GM10266 (cell line): ENCODE measurements at regions not wholly inside any gene's neighbourhood (a gene's known extent, or its start where the extent isn't known, plus 50 kb on each side); places are given as distances from the start of the nearest gene placed in this dataset.
A peak's percentile ranks its signal among the peaks of the same experiment; 100 is the strongest.
"Not testable (repeated sequence)": the region's sequence is repeated elsewhere in the genome, so short reads cannot be mapped to it uniquely, and the experiment has no call there.

Source experiments
- DNase-seq: peaks from one replicate; pipeline ENCODE4 v3.0.0; 2012; ENCODE audit errors: extremely low spot score
- CTCF ChIP-seq: IDR thresholded peaks from 2 replicates; pipeline ENCODE4 v1.5.1; 2012; ENCODE audit warnings: mild to moderate bottlenecking, low read depth; ENCODE audit not compliant: control insufficient read depth, insufficient read depth; ENCODE audit errors: missing control alignments

DNA sequence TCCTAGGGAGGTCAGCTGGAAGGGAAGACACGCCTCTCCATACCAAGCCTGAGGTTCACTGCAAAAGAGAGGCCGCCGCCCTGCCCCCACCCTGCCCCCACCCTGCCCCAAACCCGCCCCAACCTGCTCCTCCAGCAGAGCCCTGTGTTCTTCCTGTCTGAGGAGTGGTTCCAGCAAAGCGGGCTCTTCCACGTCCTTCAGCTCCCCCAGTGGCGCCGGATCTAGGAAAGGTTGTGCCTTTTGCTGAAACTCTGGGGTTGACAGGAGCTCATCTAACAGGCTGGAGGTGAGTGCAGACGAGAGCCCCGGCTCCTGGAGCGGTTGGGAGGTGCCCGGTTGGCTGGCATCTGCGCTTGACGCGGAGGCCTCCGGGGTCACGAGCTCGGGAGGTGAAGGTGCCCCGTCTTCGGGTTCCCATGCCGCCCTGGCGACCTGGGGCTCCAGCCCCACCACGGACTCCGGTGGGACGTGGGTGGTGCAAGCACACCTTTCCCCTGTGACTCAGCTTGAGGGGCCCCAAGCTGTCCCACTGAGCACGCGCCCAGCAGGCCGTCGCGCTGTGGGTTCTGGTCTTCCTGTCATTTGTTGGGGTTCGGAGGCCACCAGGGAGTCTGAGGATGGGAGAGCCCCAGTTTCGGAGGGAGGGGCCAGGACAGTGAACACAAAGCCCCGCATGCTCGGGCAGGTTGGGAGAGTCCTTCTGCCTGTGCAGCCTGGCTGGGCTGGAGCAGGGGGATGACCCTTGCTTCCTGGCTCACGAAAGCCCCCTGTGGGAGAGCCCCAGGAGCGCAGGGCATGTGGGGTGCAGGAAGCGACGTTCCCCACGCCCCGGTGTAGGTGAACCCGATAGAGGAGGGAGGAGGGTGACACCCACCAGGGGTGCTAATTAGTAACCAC is 1467.1 kb downstream of the FOXD4L5 start:
- peak; percentile 53 for DNase-seq
- peak; percentile 21 for TF ChIP-seq CTCF

DNA sequence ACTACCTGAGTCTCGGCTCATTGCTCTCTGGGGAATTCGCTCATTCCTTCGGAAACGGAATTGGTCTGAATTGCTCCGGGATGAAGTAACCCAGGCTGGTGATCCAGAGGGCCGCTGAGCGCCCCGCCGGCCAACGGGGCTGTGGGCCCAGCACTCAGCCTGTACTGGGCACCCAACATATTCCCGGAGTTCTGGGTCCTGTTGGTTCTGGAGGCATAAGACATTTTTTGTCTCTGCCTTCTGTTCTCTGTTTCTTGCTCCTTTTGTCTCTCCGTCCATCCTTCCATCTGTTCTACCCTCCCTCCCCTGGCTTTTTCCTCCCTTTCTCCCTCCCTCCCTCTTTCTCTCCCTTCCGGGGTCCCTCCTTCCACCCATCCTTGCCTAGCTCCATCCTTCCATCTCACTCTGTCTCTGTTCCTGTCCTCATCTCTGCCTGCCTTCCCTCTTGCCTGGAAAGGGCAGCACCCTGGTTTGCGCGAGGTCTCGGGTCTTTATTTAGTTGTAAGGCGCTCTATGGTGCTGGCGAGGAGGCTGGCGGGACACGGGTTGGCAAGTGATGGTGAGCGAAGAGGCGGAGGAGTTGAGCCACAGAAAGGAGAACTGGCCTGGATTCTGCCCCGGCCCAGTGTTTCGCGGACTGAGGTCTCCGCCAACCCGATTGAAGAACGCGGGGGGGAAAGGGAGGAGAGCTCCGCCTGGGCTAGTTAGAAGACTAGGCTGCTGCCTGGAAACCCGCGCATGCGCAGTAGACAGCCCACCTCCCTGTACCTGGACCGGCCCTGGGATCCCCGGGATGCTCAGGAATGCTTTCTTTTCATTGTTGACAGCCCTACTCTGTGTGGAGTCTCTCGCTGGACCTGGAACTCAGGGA is 1468.0 kb downstream of the FOXD4L5 start:
- DNase-seq, result peak; percentile 87
- TF ChIP-seq CTCF, result no peak

DNA sequence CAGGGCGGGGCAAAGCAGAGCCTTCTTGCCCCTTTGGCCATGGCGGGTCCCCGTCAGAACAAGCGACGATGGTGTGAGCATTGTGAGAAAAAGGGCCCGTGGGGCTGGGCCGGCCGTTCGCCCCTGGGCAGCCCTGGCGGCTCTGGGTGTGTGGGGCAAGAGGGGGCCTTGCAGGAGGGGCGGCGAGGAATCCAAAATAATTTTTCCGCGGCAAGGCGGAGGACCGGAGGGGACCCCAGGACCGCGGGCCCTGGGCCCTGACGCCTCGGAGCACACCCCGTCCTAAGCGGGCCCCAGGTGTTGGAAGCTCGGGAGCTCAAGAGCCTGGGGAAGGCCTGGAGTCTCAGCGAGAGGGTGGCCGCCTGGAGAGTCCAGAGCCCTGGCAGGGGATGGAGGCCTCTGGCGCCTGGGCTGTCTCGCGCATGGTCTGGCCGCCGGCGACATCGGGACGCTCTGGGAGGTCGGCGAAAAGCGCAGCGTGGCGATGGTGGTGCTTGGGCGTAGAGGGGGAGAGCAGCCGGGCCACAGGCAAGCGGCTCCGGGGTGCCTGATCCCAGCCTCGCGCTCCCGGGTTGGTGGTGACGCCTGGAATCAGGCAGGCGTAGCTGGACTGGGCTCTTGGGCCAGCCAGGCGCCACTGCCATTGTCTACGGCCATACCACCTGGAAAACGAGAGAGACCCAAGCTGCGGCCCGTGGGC is 1469.9 kb downstream of the FOXD4L5 start:
- DNase-seq, result peak; percentile 4

DNA sequence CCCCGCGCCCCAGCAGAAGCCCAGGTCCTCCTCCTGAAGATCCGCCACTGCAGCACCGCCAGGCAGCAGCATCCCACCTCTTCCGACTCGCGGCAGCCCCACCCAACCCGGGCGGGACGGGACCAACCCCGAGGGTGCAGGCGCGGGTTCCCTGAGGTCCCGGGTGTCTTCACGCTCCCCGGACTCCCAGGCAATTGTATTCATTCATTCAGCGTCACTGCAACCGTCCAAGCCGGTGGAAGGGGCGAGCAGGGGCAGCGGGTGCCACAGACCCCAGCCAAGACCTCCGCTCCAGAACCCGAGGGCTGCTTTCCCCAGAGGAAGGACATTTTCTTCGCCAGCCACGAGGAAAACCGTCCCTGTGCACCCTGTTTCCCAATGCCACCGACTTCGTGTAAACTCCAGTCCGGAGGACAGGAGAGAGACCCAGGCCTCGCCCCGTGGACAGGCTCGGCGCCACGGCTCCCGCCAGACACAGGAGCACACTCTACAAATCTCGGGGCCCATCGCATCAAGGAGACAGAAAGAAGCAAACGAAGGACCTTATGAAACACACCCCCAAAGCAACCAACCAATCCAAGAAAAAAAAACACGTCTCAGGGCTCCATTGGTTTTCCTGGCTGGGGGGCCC is 1471.5 kb downstream of the FOXD4L5 start:
- not testable (repeated sequence) for DNase-seq

GRCh38 chr9:63812822-63813221 is 1472.2 kb downstream of the FOXD4L5 start:
- DNase-seq, result not testable (repeated sequence)

DNA sequence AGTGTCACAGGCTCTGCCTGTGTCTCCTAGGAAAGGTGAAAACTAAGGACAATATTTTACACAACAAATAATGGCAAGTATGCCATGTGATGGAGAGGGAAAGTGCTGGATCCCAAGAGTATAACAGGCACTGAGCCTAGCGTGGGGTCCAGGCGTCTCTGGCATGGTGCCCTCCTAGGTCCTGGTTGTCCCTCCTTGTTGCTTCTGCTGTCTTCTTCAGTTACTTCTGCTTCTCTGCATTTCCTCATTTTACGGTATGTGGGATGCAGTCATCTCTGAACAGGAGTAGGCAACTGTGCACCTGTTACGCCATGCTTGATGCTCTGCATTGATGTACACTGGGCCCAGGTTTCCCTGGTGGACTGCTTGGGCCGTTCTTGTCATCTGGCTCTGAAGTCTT is 1480.8 kb downstream of the FOXD4L5 start:
- DNase-seq, result not testable (repeated sequence)

GRCh38 chr9:63794081-63794685 is 1490.8 kb downstream of the FOXD4L5 start:
- DNase-seq, result not testable (repeated sequence)

GRCh38 chr9:63787454-63787853 is 1497.6 kb downstream of the FOXD4L5 start:
- peak; percentile 0 for DNase-seq

- DNase-seq, result not testable (repeated sequence)
Observed at GRCh38 chr9:63785059-63785458, 1500.0 kb downstream of the FOXD4L5 start.

- not testable (repeated sequence) for DNase-seq
Observed at GRCh38 chr9:63784421-63784820, 1500.6 kb downstream of the FOXD4L5 start.

- DNase-seq, result not testable (repeated sequence)
Observed at GRCh38 chr9:63781817-63782439, 1503.1 kb downstream of the FOXD4L5 start.

DNA sequence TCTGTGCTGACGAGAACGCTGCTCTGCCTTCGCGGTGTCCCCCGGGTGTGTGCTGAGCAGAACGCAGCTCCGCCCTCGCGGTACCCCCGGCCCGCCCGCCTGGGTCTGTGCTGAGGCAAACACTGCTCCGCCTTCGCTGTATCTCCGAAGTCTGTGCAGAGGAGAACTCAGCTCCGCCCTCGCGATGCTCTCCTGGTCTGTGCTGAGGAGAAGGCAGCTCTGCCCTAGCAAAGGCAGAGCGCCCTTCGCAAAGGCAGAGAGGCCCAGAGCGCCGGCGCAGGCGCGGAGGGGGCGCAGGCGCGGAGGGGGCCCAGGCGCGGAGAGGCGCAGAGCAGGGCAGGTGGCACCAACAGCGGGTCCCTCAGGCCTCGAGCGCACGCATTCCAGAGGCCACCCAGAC is 1503.6 kb downstream of the FOXD4L5 start:
- DNase-seq, result not testable (repeated sequence)

DNA sequence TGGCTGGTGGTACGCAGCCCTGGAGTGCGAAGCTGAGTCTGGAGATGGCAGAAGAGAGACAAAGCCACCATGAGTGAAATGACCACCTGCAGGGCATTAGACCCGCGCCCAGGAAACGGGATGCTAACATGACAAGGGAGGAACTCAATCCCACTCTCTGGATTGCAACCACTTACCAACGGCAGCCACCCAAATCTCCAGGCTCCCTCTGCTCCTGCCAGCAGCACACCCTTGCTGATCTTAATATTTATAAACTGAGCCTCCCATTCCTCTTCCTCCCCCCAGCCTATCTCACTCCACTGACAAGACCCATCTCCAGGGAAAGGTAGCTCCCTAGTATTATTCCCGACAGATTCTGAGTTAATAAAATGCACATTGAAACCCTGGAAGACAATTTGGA is 1508.8 kb downstream of the FOXD4L5 start:
- DNase-seq, result not testable (repeated sequence)

GRCh38 chr9:63775092-63775426 is 1510.0 kb downstream of the FOXD4L5 start:
- DNase-seq, result not testable (repeated sequence)

DNA sequence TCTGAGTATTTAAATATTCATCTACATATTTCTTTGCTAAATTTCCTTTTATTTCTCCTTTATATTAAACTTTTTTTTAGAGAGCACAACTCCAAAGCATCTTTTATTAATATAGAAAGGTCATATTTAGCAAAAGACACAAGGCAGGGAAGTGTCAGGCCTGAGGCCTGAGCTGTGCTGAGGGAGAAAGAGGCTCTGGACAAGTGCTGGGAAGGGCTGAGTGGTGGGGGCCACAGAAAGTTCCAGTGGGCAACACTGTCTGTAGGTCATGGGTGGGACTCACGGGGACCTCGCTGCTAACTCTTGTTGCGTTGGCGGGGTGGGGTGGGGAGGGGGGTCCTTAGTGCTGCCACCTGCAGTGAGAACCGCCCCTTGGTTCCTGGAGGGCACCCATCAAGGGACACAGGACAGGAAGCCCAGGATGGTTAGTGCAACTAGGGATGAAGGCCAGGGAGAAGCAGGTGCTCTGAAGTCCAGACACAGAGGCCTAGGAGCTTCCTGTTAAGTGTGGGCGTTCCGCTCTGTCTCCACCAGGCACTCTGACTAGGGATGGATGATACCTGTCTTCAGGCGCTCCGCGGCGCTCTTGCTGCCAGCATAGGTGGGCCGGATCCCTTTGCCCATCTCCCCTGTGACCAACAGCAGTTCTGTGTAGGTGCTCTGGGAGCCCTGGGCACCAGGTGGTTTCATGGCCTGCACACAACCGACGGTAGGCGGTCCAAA is 1510.5 kb downstream of the FOXD4L5 start:
- DNase-seq, result not testable (repeated sequence)

DNA sequence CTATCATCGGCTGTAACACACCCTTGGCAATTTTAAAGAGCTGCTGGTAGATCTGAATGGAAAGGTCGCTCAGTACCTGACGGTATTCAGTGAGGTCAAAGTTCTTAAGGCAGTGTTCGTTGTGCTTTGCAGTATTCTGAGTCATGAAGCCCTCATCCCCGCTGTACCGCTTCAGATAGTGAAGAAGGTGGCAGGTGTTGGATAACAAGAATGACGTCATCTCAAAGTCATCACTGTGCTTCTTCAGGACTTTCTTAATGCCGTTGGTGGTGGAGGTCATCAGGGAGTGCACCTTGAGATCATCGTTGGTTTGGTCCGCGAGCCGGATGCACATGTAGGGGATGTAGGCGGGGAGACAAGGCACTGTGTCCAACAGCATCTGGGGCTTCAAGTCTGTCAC is 1522.8 kb downstream of the FOXD4L5 start:
- not testable (repeated sequence) for DNase-seq
